ENCODE measurements at regions not wholly inside any gene's neighbourhood (a gene's known extent, or its start where the extent isn't known, plus 50 kb on each side); places are given as distances from the start of the nearest gene placed in this dataset.

GRCh38 chr5:14003513-14003912, 59.0 kb upstream of the DNAH5 start:
- Histone ChIP-seq H3K27ac (replicated peaks) (no peak overlapping the region), H3K27me3 (ENCODE audit: insufficient read depth, poor library complexity, severe bottlenecking) (no peaks in the 10 kb centered on the region), H3K4me3 (replicated peaks; ENCODE audit: insufficient read depth, low read length) (no peak overlapping the region)
- TF ChIP-seq POLR2AphosphoS5 (IDR thresholded peaks at IDR 0.05; ENCODE audit: low read depth) (no peak), REST (IDR thresholded peaks at IDR 0.05; ENCODE audit: insufficient replicate concordance, low read depth) (no peak), CTCF (IDR thresholded peaks at IDR 0.05; ENCODE audit: insufficient read depth, low read length) (no peak), SPI1 (IDR thresholded peaks at IDR 0.05; ENCODE audit: borderline replicate concordance, low read depth) (no peak), GABPA (IDR thresholded peaks at IDR 0.05; ENCODE audit: low read depth) (no peak)
- DNase-seq (ENCODE audit: low read depth in 1 of 2, low spot score in 1 of 2): no peak

- TF ChIP-seq CTCF (IDR thresholded peaks at IDR 0.05; ENCODE audit: insufficient read depth, low read length) (no peak), GABPA (IDR thresholded peaks at IDR 0.05; ENCODE audit: low read depth) (no peak), SPI1 (IDR thresholded peaks at IDR 0.05; ENCODE audit: borderline replicate concordance, low read depth) (no peak), POLR2AphosphoS5 (IDR thresholded peaks at IDR 0.05; ENCODE audit: low read depth) (no peak), REST (IDR thresholded peaks at IDR 0.05; ENCODE audit: insufficient replicate concordance, low read depth) (no peak)
These were observed 53.8 kb upstream of the DNAH5 start for GRCh38 chr5:13998254-13998653.

GRCh38 chr5:13997514-13997913, 53.0 kb upstream of the DNAH5 start:
- DNase-seq (ENCODE audit: low read depth in 1 of 2, low spot score in 1 of 2): no peak
- Histone ChIP-seq H3K27ac (replicated peaks) (no peak overlapping the region), H3K27me3 (ENCODE audit: insufficient read depth, poor library complexity, severe bottlenecking) (no peaks in the 10 kb centered on the region), H3K4me3 (replicated peaks; ENCODE audit: insufficient read depth, low read length) (no peak overlapping the region)
- TF ChIP-seq REST (IDR thresholded peaks at IDR 0.05; ENCODE audit: insufficient replicate concordance, low read depth) (no peak), GABPA (IDR thresholded peaks at IDR 0.05; ENCODE audit: low read depth) (no peak), CTCF (IDR thresholded peaks at IDR 0.05; ENCODE audit: insufficient read depth, low read length) (no peak), SPI1 (IDR thresholded peaks at IDR 0.05; ENCODE audit: borderline replicate concordance, low read depth) (no peak), POLR2AphosphoS5 (IDR thresholded peaks at IDR 0.05; ENCODE audit: low read depth) (no peak)

More at GRCh38 chr5:13998254-13998653, 53.8 kb upstream of the DNAH5 start:
- Histone ChIP-seq H3K4me3 (replicated peaks; ENCODE audit: insufficient read depth, low read length) (no peak overlapping the region), H3K27me3 (ENCODE audit: insufficient read depth, poor library complexity, severe bottlenecking) (no peaks in the 10 kb centered on the region), H3K27ac (replicated peaks) (no peak overlapping the region)
- DNase-seq (ENCODE audit: low read depth in 1 of 2, low spot score in 1 of 2): no peak

Measured in HL-60 (cell line).